ENCODE measurements at regions not wholly inside any gene's neighbourhood (a gene's known extent, or its start where the extent isn't known, plus 50 kb on each side); places are given as distances from the start of the nearest gene placed in this dataset.
"Not testable (repeated sequence)": the region's sequence is repeated elsewhere in the genome, so short reads cannot be mapped to it uniquely, and the experiment has no call there.

- TF ChIP-seq, protein P1, sequence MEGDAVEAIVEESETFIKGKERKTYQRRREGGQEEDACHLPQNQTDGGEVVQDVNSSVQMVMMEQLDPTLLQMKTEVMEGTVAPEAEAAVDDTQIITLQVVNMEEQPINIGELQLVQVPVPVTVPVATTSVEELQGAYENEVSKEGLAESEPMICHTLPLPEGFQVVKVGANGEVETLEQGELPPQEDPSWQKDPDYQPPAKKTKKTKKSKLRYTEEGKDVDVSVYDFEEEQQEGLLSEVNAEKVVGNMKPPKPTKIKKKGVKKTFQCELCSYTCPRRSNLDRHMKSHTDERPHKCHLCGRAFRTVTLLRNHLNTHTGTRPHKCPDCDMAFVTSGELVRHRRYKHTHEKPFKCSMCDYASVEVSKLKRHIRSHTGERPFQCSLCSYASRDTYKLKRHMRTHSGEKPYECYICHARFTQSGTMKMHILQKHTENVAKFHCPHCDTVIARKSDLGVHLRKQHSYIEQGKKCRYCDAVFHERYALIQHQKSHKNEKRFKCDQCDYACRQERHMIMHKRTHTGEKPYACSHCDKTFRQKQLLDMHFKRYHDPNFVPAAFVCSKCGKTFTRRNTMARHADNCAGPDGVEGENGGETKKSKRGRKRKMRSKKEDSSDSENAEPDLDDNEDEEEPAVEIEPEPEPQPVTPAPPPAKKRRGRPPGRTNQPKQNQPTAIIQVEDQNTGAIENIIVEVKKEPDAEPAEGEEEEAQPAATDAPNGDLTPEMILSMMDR (IDR thresholded peaks at IDR 0.05; ENCODE audit: low read depth, low read length) = not testable (repeated sequence)
- TF ChIP-seq EZH2phosphoT487 (IDR thresholded peaks at IDR 0.05; ENCODE audit: low read depth) = not testable (repeated sequence)
Observed at GRCh38 chr6:58007334-58008000, 690.0 kb downstream of the PRIM2 start.

Measured in OCI-LY3 (cell line).